ENCODE measurements at regions not wholly inside any gene's neighbourhood (a gene's known extent, or its start where the extent isn't known, plus 50 kb on each side); places are given as distances from the start of the nearest gene placed in this dataset.

DNA sequence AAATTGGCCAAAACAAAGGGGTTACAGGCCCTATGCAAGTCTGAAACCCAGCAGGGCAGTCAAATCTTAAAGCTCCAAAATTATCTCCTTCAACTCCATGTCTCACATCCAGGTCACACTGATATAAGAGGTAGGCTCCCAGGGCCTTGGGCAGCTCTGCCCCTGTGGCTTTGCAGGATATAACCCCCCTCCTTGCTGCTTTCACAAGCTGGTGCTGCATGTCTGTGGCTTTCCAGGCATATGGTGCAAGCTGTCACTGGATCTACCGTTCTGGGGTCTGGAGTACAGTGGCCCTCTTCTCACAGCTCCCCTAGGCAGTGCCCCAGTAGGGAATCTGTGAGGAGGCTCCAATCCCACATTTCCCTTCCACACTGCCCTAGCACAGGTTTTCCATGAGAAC lies 519.6 kb downstream of the ETS1 start:
- DNase-seq, result no peak

DNA sequence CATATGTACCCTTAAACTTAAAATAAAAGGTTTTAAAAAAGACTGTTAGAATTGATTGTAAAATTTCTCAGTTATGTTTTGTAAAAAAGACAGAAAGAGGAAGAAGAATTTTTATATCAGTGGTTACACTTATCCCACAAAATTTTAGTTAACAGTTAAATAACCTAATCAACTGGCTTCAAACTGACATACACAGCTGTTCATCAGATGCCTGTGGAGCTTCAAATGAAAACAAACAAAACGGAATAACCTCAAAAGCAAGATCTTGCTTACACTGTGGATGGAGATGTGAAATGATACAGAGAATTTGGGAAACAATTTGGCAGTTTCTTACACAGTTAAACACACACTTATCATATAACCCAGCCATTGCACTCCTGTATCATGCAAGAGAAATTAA lies 521.0 kb downstream of the ETS1 start:
- no peak for DNase-seq

DNA sequence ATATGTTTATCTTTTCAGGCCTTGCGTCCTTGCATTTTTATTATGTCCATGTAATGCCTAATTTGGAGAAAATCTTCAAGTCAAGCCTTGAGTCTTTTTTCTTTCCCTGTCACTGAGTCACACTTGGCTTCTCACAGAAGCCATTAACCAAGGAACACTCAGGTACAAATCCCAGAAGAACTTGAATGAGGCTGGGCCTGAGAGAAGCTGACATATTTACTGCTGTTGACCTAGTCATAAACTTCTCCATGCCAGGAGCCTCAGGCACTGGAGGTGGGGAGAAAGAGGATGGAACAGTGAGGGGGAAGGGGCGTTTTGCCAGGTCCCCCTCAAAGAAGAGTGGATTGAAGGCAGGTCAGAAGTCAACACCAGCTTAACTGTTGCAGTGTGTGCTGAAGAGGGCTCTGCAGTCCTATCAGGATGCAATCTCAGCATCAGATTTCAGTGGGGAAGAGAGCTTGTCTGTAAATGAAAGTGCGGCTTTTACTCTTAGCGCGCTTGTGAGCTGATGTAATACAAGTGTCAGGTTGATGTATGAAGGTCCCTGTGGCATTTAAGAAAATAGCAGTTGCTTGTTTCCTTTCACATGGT lies 526.0 kb downstream of the ETS1 start:
- no peak for DNase-seq

DNA sequence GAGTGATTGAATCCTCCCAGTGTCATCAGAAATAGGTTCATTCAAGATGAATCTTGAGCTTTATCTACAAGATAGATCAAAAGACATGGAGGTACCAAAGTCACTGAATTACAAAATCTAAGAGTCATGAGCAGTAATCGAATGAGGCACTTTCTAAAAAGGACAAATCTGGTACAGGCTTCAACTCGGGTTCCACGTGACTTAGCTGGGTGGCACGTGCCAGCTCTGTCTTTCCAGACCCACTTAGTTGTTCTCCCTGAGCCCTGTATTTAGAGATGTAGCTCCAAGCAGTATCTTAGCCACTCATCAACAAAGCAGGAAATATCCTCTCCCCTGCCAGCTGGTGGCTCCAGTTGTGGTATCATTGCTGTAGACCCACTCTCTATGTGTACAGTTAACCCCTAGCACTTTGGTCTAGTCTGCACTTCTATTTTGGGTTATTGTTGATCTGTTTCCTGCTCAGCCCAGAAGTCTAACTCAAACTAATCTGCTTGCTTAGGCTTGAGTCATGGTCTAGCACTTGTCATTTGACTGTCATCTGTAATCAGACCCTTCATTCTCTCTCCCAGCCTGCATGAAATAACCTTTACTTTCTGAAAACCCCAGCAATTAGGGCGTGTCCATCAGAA lies 528.7 kb downstream of the ETS1 start:
- no peak for DNase-seq

DNA sequence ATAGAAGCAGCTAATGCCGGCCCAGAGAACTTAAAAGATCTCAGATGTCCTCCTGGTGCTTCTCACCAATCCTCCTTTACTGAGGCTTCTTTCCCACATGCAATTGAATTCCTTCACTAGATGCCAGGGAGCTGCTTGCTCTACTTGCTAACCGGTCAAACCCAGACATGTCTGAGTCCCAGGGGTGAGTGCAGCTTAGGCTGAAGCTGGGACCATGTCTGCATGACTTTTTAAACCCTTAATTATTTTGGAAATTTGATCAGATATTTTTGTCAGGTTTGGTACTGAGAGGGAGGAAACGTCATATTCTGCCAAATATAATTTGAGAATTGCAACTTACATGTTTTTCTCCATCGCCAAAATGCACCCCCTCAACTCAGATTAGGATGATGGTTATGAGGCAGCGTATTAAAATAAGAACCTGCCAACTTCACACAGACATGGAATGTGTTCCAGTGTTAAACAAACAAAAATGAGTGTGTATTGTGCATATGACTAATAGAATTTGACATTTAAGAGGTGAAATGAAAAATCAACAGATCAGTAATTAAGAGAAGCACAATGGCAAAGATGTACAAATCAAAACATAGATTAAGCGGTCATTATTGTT lies 529.5 kb downstream of the ETS1 start:
- DNase-seq, result no peak

DNA sequence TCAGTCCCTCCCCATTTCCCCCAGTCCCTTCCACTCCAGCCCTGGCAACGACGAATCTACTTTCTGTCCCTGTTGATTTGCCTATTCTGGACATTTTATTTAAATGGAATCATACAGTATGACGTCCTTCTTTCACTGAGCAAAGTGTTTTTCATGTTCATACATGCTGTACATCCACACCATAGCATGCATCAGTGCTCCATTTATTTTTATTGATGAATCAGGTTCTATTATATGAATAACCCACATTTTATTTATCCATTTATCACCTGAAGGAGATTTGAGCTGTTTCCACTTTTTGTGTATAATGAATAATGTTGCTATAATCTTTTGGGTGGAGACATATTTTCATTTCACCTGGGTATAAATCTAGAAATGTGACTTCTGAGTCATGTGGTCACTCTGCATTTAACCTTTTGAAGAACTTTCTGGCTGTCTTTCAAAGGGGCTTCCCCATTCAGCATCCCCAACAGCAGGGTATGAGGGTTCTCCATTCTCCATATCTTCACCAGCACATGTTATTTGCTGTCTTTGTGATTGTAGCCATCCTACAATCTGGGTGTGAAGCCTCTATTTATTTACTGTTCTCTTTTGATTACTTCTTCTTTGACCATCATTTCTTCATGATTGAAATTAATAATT lies 531.7 kb downstream of the ETS1 start:
- DNase-seq, result no peak

DNA sequence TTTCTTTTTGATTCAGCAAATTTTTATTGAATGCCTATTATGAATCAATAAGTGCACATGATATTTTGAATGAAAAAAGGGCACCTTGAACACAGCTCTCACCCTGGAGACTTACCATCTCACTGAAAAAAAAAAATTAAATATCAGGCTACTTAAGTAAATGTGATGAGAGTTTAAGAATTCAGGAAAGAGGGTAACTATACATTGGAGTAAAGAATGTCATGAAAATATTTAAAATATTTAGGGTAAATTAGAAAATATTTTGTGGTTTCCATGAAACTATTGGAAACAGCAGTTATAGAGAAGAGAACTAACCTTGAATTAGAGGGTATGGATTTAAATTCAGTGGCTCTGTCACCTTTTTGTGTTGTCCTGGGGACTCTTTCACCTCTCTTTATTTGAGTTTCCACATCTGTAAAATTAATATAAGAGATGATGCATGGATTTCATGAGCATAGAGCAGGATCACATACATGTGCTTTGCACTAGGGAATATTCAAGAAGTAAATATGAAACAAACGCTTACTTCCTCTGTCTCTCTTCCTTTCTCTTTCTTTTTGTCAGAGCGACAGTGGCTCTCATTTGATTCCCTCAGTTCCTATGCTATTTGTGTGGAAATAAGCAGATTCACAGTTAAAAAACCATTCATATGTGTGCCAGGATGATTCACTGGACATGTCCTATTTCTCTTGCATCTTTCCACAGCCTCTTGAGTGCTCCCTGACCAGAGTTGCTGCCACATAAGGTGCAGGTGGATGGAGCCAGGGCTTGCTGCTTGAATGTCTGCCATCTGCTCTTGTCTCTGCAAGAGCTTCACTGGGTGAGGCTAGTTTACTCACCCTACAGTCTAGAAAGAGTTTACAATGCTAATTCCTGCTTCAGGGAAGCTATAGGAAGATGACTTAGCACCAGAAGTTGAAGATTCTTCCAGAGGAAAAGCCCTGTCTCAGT lies 533.1 kb downstream of the ETS1 start:
- DNase-seq, result no peak

DNA sequence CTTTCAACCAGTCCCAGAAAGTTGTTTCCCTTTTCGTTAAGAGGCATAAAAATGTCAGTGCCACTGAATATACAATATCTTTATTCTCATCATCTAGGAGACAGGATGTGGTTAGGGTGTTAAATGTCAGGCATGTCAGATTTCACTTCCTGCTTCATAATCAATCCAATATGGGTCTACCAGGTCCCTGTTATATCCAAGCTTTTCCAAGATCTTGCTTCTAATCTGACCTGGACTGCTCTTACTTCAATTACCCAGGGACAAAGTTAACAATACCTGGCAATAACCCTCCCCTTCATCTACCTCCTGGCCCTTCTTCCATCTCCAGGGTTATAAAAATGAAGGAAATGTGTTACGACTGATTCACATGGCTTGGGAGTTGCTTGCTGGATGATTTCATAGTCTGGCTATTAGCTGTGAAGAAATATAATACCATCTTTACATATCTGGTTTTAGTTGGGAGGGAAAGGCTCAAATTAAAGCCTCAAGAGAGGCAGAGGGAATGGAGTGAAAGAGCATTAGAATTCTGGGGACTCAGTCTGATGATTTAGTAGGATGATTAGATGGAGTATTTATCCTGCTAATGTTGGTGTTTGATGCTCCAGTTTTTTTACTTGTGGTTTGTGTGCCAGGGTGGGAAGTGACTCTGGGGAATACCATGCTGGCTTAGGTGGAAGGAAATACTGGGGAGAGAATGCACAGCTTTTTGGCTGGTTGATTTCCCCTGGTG lies 534.3 kb downstream of the ETS1 start:
- DNase-seq, result peak; percentile 18 to 50

DNA sequence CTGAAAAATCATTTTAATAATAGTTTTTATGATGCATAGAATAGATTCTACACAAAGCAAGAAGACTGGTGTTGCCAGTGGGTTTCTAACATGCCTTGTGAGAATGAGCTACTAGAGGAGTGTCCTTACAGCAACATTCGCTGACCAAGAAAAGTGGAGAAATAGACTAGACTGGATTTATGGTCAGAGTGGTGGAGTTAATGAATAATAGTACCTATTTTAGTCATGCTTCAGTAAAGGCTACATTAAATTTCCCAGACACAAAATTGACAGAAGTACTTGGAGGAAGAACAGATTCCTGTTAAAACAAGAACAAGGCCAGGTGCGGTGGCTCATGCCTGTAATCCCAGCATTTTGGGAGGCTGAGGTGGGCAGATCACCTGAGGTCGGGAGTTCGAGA lies 539.2 kb downstream of the ETS1 start:
- DNase-seq, result no peak

DNA sequence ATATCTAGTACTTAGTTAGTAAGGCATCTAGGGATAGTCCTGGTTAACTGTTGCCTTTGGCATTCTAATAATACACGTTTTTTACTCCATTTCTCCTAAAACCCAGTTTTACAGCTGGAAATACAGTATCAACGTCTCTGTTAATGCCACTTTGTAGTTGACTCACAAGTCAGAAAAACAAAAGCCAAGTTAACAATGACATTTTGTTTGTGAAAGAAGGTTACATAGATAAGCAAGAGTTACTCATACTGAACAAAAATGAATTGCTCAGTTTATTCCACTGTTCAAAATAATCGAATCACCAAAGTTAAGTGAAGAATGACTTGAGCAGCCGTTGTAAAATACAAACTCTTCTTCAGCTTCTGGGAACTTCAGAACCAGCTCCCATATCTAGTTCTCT lies 540.3 kb downstream of the ETS1 start:
- no peak for DNase-seq

DNA sequence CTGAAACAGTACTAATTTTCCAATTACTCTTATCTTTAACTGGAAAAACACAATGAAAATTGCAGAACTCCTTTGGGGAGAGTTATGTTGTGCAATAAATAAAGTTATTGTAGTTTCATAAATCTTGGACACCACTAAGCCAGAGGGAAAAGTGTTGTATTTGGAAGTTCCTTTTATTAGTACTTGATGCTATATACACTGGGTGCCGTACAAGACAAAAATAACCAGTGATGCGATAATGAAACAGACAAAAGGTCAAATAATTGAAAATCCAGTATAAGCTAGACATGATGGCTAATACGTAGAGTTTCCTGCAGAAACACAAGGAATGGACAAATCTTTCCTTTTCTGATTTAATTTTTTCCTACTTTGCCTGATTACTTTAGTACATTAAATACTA lies 541.1 kb downstream of the ETS1 start:
- DNase-seq, result no peak

DNA sequence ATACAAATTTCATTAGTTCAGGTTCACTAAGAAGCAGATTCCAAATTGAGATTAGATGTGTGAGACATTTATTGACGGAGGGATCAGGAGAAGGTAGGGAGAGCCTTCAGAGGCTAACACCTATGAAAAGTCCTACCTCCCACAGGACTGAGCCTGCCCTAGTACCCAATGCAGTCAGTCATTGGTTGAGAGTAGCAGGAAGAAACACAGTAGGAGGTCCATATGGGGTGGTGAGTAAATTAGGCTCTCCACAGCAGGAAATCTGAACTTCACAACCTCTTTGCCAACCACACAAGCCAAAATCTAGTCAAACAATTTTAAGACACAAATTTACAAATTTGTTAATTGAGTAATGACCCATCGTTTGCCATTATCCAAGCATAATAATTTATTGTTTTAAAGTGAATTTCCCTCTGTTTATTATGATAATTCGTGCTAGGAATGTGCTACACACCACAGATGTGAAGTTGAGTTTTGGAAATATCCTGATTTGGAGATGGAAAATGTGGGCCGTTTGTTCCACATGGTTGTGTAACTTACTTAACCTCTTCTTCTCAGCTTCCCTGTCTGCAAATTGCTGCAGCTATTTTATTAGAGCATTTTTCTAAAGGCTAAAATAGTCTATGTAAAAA lies 542.1 kb downstream of the ETS1 start:
- DNase-seq, result peak in 1 of 2 donors; percentile 32

DNA sequence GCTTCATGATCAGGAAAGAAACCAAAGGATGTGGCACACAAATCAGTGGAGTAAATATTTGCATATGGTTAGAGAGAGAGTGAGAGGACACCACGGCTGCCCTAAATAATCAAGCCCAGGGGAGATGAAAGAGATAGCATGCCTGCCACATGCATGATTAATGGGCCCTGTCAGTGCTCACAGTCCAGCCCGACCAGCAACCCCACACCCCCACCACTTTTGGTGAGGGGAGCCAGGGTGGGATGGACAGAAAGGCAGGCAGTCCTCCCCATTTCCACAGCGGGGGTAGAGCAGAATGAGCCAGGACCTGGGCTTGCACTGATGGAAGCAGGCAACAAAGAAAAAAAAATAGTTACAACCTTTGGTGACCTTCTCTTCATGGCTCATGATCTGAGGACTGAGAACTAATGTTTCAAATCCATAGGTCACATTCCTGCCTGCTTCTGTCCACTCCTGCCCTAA lies 545.0 kb downstream of the ETS1 start:
- no peak for DNase-seq

DNA sequence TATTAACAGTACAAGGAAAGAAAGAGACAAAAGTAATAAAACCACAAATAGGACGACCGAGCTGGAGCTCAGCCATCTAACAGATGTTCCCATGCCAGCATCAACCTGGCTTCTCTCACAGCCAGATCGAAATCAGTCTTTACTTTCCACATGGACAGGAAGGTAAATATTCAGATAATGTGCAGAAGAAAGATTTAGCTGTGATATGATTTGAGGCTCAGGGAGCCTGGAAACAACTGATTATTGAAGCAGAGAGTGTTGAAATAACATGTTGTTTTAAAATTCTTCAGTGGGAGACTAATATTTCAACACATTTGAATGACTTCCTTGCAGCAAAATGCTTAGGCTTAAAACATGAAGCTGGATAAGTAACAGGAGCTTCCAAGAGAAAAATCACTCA lies 546.8 kb downstream of the ETS1 start:
- DNase-seq, result peak; percentile 39 to 72

DNA sequence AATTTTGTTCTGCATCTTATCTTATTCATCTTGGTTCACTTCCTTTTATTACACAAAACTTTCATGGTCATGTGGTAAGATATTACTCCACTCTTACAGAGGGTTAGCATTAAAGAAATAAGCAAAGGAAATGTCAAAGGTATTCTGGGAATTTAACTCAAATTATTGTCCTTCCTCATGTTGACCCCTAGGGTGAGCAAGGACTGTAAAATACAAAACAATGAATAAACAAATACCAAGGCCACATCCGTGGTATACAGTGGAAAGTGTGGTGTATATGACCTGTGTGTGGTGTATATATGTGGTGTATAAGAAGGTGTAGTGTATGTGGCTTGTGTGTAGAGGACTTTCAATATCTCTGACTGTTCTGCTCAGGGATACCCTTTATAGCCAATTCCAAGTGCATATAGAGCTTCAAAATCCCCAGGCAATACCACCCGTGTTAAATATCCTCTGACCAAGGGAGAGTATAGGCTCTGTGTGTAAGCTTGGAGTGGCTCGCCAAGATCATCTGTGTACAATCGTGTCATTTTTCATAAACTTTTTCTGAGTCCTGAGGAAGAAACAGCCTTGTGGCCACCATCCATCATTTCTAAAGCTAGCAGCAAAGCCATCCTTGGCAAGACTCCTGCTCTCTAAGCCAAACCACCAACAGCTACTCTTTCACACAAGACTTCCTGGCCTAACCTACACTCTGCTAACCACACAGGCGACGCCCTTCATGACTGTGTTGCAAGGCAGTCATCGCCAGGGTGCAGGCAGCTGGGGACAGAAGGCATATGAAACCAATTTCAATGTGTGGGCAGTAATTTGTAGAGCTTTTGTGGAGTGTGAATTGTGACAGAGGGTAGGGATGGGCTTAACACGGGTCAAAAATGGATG lies 548.0 kb downstream of the ETS1 start:
- DNase-seq, result peak; percentile 93 to 97

DNA sequence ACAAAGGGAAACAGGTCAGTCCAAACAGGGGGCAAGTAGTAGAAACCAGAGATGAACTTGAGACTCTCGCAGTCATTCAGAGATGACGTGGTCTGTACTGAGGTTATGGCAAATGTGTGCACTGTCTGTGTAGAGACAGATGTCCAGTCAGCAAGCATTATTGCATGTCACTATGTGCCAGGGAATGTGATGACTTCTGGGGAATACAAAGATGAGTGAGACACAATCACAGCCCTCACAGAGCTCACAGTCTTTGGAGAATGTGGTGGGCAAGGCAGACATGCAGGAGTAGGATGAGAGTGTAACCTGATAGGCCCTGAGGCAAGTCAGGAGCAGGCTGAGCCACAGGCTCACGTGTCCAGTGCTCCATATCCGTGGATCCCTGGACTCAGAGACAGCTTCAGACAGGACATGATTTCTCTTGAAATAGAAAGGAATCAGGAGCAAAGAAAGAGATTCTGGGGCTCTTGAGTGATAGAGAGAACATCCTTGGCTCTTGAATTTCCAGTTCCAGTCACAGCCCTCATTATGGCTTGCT lies 550.7 kb downstream of the ETS1 start:
- DNase-seq, result no peak

DNA sequence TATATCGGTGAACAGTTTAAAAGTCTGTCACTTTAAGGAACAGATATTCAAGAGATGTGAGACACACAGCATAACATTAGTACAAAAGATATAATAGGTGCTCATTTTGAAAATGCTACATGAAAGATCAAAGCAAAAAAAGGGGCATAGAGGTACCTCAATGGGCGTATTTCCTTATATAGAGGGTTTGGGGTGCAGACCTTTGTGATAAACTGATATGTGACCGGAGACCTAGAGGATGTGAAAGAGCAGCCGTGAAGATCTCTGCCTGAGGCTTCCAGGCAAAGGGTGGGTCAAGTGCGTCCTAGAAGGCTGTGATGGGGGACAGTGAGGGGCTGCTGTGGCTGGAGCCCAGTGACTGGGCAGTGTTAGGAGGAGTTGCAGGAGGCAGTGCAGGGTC lies 551.4 kb downstream of the ETS1 start:
- DNase-seq, result no peak

DNA sequence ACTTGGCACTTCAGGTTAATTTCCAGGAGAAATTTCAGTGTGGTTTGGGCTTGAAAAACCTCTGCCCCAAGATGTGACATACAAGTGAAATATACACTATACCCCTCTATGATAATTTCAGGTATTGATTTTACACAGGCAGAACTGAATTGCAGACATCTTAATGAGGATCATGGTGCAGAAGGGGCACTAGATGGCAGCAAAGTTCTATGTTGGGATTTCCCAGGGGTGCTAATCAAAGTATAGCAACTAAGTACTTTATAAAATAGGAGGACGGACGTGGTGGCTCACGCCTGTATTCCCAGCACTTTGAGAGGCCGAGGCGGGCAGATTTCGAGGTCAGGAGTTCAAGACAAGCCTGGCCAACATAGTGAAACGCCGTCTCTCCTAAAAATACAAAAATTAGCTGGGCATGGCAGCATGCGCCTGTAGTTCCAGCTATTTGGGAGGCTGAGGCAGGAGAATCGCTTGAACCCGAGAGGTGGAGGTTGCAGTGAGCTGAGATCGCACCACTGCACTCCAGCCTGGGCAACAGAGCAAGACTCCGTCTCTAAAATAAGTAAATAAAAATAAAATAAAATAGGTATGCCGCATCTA lies 555.7 kb downstream of the ETS1 start:
- peak; percentile 77 to 82 for DNase-seq

DNA sequence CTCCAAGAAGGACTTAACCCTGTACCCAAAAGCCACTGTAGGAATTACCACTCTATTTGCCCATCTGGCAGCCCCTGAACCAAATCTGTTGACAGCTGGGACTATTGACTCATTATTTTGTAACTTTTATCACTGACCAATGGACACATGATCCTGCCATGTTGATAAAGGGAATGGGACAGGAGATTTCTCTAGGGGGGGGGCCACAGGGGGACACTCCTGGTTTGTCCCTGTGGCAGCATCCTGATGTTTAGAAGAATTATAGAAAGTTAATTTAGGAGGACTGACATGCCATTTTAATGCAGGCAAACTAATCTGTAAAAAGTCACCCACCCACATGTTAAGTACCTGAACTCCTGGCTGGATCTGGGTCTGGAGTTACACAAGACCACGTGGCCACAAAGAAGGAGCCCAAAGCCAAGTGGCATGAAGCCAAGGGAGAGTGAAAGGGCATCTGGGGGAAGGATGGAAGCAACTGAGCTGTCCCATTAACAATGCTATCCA lies 558.1 kb downstream of the ETS1 start:
- DNase-seq, result no peak

DNA sequence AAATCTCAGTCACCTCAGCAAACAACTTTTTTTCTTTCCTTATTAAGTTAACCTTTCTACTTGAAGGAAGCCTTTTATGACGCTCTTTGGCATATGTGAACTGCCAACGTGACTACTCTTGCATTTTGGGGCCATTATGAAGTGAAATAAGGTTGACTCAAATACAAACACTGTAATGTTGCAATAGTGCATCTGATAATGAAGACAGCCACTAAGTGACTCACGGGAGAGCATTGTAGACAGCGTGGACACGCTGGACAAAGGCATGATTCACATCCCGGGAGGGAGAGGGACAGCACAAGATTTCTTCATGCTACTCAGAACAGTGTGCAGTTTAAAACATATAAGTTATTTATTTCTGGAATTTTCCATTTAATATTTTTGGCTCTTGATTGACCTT lies 560.8 kb downstream of the ETS1 start:
- DNase-seq, result peak; percentile 69 to 84

All from inflammatory macrophage (primary cell).